ENCODE measurements at regions not wholly inside any gene's neighbourhood (a gene's known extent, or its start where the extent isn't known, plus 50 kb on each side); places are given as distances from the start of the nearest gene placed in this dataset.

- TF ChIP-seq CHD7 (IDR thresholded peaks at IDR 0.05; ENCODE audit: insufficient replicate concordance, low read length) (no peak), TAF7 (optimal IDR thresholded peaks at IDR 0.05; ENCODE audit: borderline replicate concordance, low read depth, low read length) (no peak), TAF1 (IDR thresholded peaks at IDR 0.05; ENCODE audit: low read depth, low read length) (no peak), RXRA (IDR thresholded peaks at IDR 0.05; ENCODE audit: insufficient read depth, low read depth, low read length) (no peak), BCL11A (IDR thresholded peaks at IDR 0.05; ENCODE audit: low read depth in 2 of 2, low read length in 2 of 2) (no peak), SP2 (IDR thresholded peaks at IDR 0.05; ENCODE audit: low read length) (no peak), NANOG (IDR thresholded peaks at IDR 0.05; ENCODE audit: insufficient read depth, low read depth, low read length, poor library complexity, severe bottlenecking) (no peak), CTBP2 (IDR thresholded peaks at IDR 0.05; ENCODE audit: borderline replicate concordance, insufficient read depth, insufficient read length, low read length) (no peak), CBX5 (IDR thresholded peaks at IDR 0.05; ENCODE audit: low read depth, low read length) (no peak), CREB1 (IDR thresholded peaks at IDR 0.05) (no peak)
Observed at GRCh38 chr7:41134300-41135255, 568.3 kb downstream of the INHBA start (continued).
